CD14-positive monocyte (primary cell): ENCODE measurements at regions not wholly inside any gene's neighbourhood (a gene's known extent, or its start where the extent isn't known, plus 50 kb on each side); places are given as distances from the start of the nearest gene placed in this dataset.

ENCODE experiments used
- DNase-seq, 3 donors: peaks; one replicate each; pipeline ENCODE4 v3.0.0-alpha.2; 2011 to 2022
- H2AFZ ChIP-seq: 2 replicates; pipeline ENCODE4 v1.6.0; 2012; ENCODE audit warnings: mild to moderate bottlenecking, low read depth, low read length, inconsistent platforms; ENCODE audit not compliant: insufficient read depth, poor library complexity, severe bottlenecking
- H3K27ac ChIP-seq, 2 donors: 1 replicate in 1 of 2; 2 replicates in 1 of 2; pipeline ENCODE4 v1.5.1; 2012 to 2013; ENCODE audit warnings: low read length in 2 of 2, control low read depth in 1 of 2, inconsistent platforms in 1 of 2, low read depth in 1 of 2, mild to moderate bottlenecking in 1 of 2
- H3K27me3 ChIP-seq, 2 donors: one replicate each; pipeline versions ENCODE4 v1.6.0 to v1.6.1; 2011 to 2013; ENCODE audit warnings: low read length in 2 of 2; ENCODE audit not compliant: control insufficient read depth in 2 of 2, insufficient read depth in 2 of 2
- H3K36me3 ChIP-seq, 2 donors: replicated peaks in 1 of 2; 1 replicate in 1 of 2; 2 replicates in 1 of 2; pipeline versions ENCODE4 v1.5.1 to v1.6.1; 2012 to 2013; ENCODE audit warnings: low read length in 2 of 2, control low read depth in 1 of 2, inconsistent platforms in 1 of 2, mild to moderate bottlenecking in 1 of 2; ENCODE audit not compliant: insufficient read depth in 2 of 2, control insufficient read depth in 1 of 2
- H3K4me1 ChIP-seq, 2 donors: 1 replicate in 1 of 2; 2 replicates in 1 of 2; pipeline versions ENCODE4 v1.5.1 to v1.6.1; 2012 to 2013; ENCODE audit warnings: low read length in 2 of 2, control low read depth in 1 of 2, inconsistent platforms in 1 of 2, mild to moderate bottlenecking in 1 of 2, moderate library complexity in 1 of 2; ENCODE audit not compliant: insufficient read depth in 2 of 2, control insufficient read depth in 1 of 2
- H3K4me2 ChIP-seq: replicated peaks from 2 replicates; pipeline ENCODE3; 2012; ENCODE audit warnings: low read length, moderate library complexity, mild to moderate bottlenecking; ENCODE audit not compliant: poor library complexity, severe bottlenecking; ENCODE audit errors: extremely low read depth
- H3K4me3 ChIP-seq, 3 experiments: fragments of 200-600 bp in 1 of 3; sonication (generic) in 1 of 3; replicated peaks in 1 of 3; 1 replicate in 2 of 3; 2 replicates in 1 of 3; pipeline ENCODE4 v1.5.1; 2011 to 2013; ENCODE audit warnings: low read length in 3 of 3, mild to moderate bottlenecking in 3 of 3, control low read depth in 2 of 3, low read depth in 2 of 3, inconsistent platforms in 1 of 3, moderate library complexity in 1 of 3
- H3K79me2 ChIP-seq: 2 replicates; pipeline ENCODE4 v1.6.0; 2012; ENCODE audit warnings: mild to moderate bottlenecking, control low read depth, inconsistent platforms, low read length, moderate library complexity; ENCODE audit not compliant: insufficient read depth
- H3K9ac ChIP-seq: 2 replicates; pipeline ENCODE4 v1.6.0; 2017; ENCODE audit warnings: low read length, mild to moderate bottlenecking; ENCODE audit not compliant: insufficient read depth, poor library complexity, severe bottlenecking
- H3K9me3 ChIP-seq, 2 donors: replicated peaks in 1 of 2; 1 replicate in 1 of 2; 2 replicates in 1 of 2; pipeline versions ENCODE4 v1.5.1 to v1.6.1; 2012 to 2013; ENCODE audit warnings: low read length in 2 of 2, control low read depth in 1 of 2; ENCODE audit not compliant: control insufficient read depth in 1 of 2, insufficient read depth in 1 of 2
- H4K20me1 ChIP-seq: 2 replicates; pipeline ENCODE4 v1.6.0; 2012; ENCODE audit warnings: mild to moderate bottlenecking, low read length, control low read depth, moderate library complexity; ENCODE audit not compliant: insufficient read depth
- H3K27ac Mint-ChIP-seq, 7 donors: one replicate each; pipeline ENCODE4 v1.8.0; 2020; ENCODE audit warnings: mild to moderate bottlenecking in 7 of 7, mixed read lengths in 7 of 7, moderate library complexity in 6 of 7, inconsistent platforms in 2 of 7
- H3K27me3 Mint-ChIP-seq, 3 donors: one replicate each; pipeline ENCODE4 v1.8.0; 2021 to 2022; ENCODE audit warnings: low read depth in 3 of 3, mild to moderate bottlenecking in 3 of 3, mixed read lengths in 3 of 3, moderate library complexity in 3 of 3, inconsistent platforms in 1 of 3
- H3K36me3 Mint-ChIP-seq, 2 donors: one replicate each; pipeline ENCODE4 v1.8.0; 2020; ENCODE audit warnings: mixed read lengths in 2 of 2, inconsistent platforms in 1 of 2, mild to moderate bottlenecking in 1 of 2
- H3K4me1 Mint-ChIP-seq: one replicate; pipeline ENCODE4 v1.8.0; 2020; ENCODE audit warnings: mild to moderate bottlenecking, mixed read lengths
- H3K4me3 Mint-ChIP-seq, 2 donors: one replicate each; pipeline ENCODE4 v1.8.0; 2020; ENCODE audit warnings: mild to moderate bottlenecking in 2 of 2, mixed read lengths in 2 of 2, moderate library complexity in 1 of 2
- H3K9me3 Mint-ChIP-seq, 7 donors: one replicate each; pipeline ENCODE4 v1.8.0; 2020 to 2022; ENCODE audit warnings: mixed read lengths in 7 of 7, mild to moderate bottlenecking in 6 of 7, moderate library complexity in 6 of 7, inconsistent platforms in 2 of 7
- CTCF ChIP-seq: fragments of 200-600 bp; IDR thresholded peaks from one replicate; pipeline ENCODE4 v1.8.0; 2022; ENCODE audit warnings: antibody characterized with exemption, mild to moderate bottlenecking
- WGBS: methylation state at CpG from one replicate; pipeline ENCODE4 v1.1.5; 2013; ENCODE audit warnings: missing lambda C conversion rate; ENCODE audit not compliant: insufficient coverage; 5-methylcytosine and 5-hydroxymethylcytosine counted together
- intact Hi-C, 2 donors: fragments of 100-400 bp; cut with micrococcal nuclease; formaldehyde crosslinking; loops; one replicate each; pipeline versions ENCODE4 v1.15.0 to v1.15.1; 2023

GRCh38 chr14:44866322-44866721 lies 95.4 kb downstream of the KLHL28 start:
- Histone ChIP-seq H4K20me1 (no peaks in the 10 kb centered on the region), H3K36me3 (no peaks in the 10 kb centered on the region), H3K79me2 (no peaks in the 10 kb centered on the region), H3K4me3 (no peak overlapping the region), H2AFZ (no peak overlapping the region), H3K9me3 (peaks cover 4 to 6% of the 10 kb centered on the region in 2 donors), H3K27me3 (no peaks in the 10 kb centered on the region), H3K9ac (no peak overlapping the region), H3K27ac (no peak overlapping the region), H3K4me2 (no peak overlapping the region), H3K4me1 (no peaks in the 10 kb centered on the region)
- intact Hi-C loops = no loop called here
- Mint-ChIP-seq H3K27me3 (peaks cover 0 to 1% (median 0%) of the 10 kb centered on the region in 3 donors), H3K4me3 (no peak overlapping the region), H3K36me3 (no peaks in the 10 kb centered on the region), H3K4me1 (no peaks in the 10 kb centered on the region), H3K9me3 (peaks cover 2 to 14% (median 7%) of the 10 kb centered on the region in 7 donors), H3K27ac (peak overlapping the region in 1 of 7 donors; percentile 25)
- 100% methylated on average over 2 of the region's 2 CpGs for WGBS
- DNase-seq = no peak
- TF ChIP-seq CTCF = no peak

- H3K9ac ChIP-seq = no peak overlapping the region
- H3K36me3 ChIP-seq = no peaks in the 10 kb centered on the region
- H2AFZ ChIP-seq = no peak overlapping the region
- no peaks in the 10 kb centered on the region for H3K4me1 Mint-ChIP-seq
- H3K4me3 ChIP-seq = no peak overlapping the region
- TF ChIP-seq CTCF = no peak
- no peak overlapping the region for H3K4me2 ChIP-seq
- H3K79me2 ChIP-seq = no peaks in the 10 kb centered on the region
- H3K4me3 Mint-ChIP-seq = no peak overlapping the region
- H3K4me1 ChIP-seq = no peaks in the 10 kb centered on the region
- no peaks in the 10 kb centered on the region for H3K27me3 ChIP-seq
- no peaks in the 10 kb centered on the region for H4K20me1 ChIP-seq
- H3K36me3 Mint-ChIP-seq = no peaks in the 10 kb centered on the region
- intact Hi-C loops = no loop called here
- DNase-seq = no peak
- peaks cover 4 to 6% of the 10 kb centered on the region in 2 donors for H3K9me3 ChIP-seq
- H3K27me3 Mint-ChIP-seq = peaks cover 0 to 3% (median 1%) of the 10 kb centered on the region in 3 donors
- no peak overlapping the region for H3K27ac Mint-ChIP-seq
- no peak overlapping the region for H3K27ac ChIP-seq
- 57% methylated on average over 1 of the region's 3 CpGs for WGBS
- H3K9me3 Mint-ChIP-seq = peaks cover 0 to 9% (median 2%) of the 10 kb centered on the region in 7 donors
Observed at GRCh38 chr14:44863271-44863670, 98.5 kb downstream of the KLHL28 start.
